Type B pancreatic cell (in vitro differentiated cells): ENCODE measurements at regions not wholly inside any gene's neighbourhood (a gene's known extent, or its start where the extent isn't known, plus 50 kb on each side); places are given as distances from the start of the nearest gene placed in this dataset.

Experiments
- DNase-seq: peaks from one replicate; pipeline ENCODE4 v3.0.0; 2021; ENCODE audit warnings: mixed read lengths; ENCODE audit not compliant: unreplicated experiment; ENCODE audit errors: extremely low spot score
- H3K27ac Mint-ChIP-seq: 2 replicates; pipeline ENCODE4 v1.8.0; 2021; ENCODE audit warnings: mild to moderate bottlenecking, mixed read lengths
- H3K27me3 Mint-ChIP-seq: 2 replicates; pipeline ENCODE4 v1.8.0; 2021; ENCODE audit warnings: mixed read lengths
- H3K36me3 Mint-ChIP-seq: 2 replicates; pipeline ENCODE4 v1.8.0; 2021; ENCODE audit warnings: mixed read lengths
- H3K4me1 Mint-ChIP-seq: one replicate; pipeline ENCODE4 v1.8.0; 2021; ENCODE audit warnings: mixed read lengths; ENCODE audit not compliant: unreplicated experiment
- H3K4me3 Mint-ChIP-seq: 2 replicates; pipeline ENCODE4 v1.8.0; 2021; ENCODE audit warnings: mild to moderate bottlenecking, mixed read lengths
- H3K9me3 Mint-ChIP-seq: 2 replicates; pipeline ENCODE4 v1.8.0; 2021; ENCODE audit warnings: mixed read lengths
- TF ChIP-seq, protein P1 (sequence below): fragments of 200-600 bp; sonication (generic); conservative IDR thresholded peaks from 2 replicates; pipeline ENCODE4 v1.5.0; 2021; ENCODE audit warnings: antibody characterized with exemption, mild to moderate bottlenecking

GRCh38 chr3:10669490-10670048 lies 146.5 kb upstream of the SLC6A11 start:
- H3K4me3 Mint-ChIP-seq, result no peak overlapping the region
- no peak overlapping the region for H3K27ac Mint-ChIP-seq
- no peaks in the 10 kb centered on the region for H3K4me1 Mint-ChIP-seq
- TF ChIP-seq, protein P1, sequence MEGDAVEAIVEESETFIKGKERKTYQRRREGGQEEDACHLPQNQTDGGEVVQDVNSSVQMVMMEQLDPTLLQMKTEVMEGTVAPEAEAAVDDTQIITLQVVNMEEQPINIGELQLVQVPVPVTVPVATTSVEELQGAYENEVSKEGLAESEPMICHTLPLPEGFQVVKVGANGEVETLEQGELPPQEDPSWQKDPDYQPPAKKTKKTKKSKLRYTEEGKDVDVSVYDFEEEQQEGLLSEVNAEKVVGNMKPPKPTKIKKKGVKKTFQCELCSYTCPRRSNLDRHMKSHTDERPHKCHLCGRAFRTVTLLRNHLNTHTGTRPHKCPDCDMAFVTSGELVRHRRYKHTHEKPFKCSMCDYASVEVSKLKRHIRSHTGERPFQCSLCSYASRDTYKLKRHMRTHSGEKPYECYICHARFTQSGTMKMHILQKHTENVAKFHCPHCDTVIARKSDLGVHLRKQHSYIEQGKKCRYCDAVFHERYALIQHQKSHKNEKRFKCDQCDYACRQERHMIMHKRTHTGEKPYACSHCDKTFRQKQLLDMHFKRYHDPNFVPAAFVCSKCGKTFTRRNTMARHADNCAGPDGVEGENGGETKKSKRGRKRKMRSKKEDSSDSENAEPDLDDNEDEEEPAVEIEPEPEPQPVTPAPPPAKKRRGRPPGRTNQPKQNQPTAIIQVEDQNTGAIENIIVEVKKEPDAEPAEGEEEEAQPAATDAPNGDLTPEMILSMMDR, result no peak
- H3K9me3 Mint-ChIP-seq, result no peaks in the 10 kb centered on the region
- DNase-seq, result no peak
- H3K27me3 Mint-ChIP-seq, result peaks cover 36% of the 10 kb centered on the region
- no peaks in the 10 kb centered on the region for H3K36me3 Mint-ChIP-seq

GRCh38 chr3:10672422-10672821 lies 143.6 kb upstream of the SLC6A11 start:
- H3K9me3 Mint-ChIP-seq, result no peaks in the 10 kb centered on the region
- H3K4me1 Mint-ChIP-seq, result no peaks in the 10 kb centered on the region
- no peaks in the 10 kb centered on the region for H3K36me3 Mint-ChIP-seq
- peaks cover 31% of the 10 kb centered on the region for H3K27me3 Mint-ChIP-seq
- no peak overlapping the region for H3K4me3 Mint-ChIP-seq
- TF ChIP-seq, protein P1, result no peak
- no peak overlapping the region for H3K27ac Mint-ChIP-seq
- DNase-seq, result no peak

DNA sequence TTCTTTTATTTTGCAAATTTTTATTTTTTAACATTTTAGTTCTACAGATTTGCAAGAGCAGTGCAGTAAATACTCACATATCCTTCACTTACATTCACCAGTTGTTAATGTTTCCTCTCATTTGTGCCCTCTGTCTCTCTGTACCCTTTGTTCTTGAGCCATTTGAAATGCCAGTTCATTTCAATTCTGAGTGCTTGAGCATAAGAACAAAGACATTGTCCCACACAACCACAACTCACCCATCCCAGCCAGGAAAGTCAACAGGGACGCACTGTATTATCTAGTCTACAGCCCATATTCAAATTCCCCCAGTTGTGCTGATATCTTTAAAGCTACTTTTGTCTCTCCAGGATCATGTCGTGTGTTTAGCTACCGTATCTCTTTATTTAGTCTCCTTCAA lies 141.4 kb upstream of the SLC6A11 start:
- DNase-seq, result no peak
- TF ChIP-seq, protein P1, result no peak
- Mint-ChIP-seq H3K9me3 (no peaks in the 10 kb centered on the region), H3K27me3 (peaks cover 27% of the 10 kb centered on the region), H3K4me1 (no peaks in the 10 kb centered on the region), H3K4me3 (no peak overlapping the region), H3K27ac (no peak overlapping the region), H3K36me3 (no peaks in the 10 kb centered on the region)

DNA sequence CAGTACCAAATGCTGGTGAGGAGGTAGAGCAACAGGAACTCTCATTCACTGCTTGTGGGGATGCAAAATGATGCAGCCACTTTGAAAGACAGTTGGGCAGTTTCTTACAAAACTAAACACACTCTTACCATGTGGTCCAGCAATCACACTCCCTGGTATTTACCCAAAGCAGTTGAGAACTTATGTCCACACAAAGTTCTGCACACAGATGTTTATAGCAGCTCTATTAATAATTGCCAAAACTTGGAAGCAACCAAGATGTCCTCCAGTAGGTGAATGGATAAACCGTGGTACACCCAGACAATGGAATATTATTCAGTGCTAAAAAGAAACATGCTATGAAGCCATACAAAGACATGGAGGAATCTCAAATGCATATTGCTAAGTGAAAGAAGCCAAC lies 139.1 kb upstream of the SLC6A11 start:
- no peak overlapping the region for H3K27ac Mint-ChIP-seq
- TF ChIP-seq, protein P1, result no peak
- no peaks in the 10 kb centered on the region for H3K9me3 Mint-ChIP-seq
- no peaks in the 10 kb centered on the region for H3K4me1 Mint-ChIP-seq
- H3K4me3 Mint-ChIP-seq, result no peak overlapping the region
- H3K36me3 Mint-ChIP-seq, result no peaks in the 10 kb centered on the region
- DNase-seq, result no peak
- peaks cover 21% of the 10 kb centered on the region for H3K27me3 Mint-ChIP-seq

DNA sequence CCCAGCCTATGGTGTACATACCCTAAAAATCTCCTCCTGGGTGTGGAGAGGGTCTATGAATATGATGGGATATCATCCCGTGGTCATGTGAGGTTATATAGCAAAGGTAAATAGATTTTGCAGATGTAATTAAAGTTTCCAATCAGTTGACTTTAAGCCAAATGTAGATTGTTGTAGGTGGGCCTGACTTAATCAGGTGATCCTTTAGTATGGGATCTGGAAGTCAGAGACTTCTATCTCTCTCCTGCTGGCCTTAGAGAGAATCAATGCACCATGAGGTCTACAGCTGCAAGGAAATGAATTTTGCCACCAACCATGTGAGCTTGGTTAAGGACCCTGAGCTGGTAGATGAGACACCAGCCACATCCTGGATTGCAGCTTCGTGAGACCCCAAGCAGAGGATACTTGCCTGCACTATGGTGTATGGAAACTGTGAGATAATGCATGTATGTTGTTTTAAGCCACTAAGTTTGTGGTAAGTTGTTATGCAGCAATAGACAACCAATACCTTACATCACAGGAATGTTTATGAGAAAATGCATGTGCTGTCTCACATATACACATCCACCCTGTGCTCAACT lies 137.1 kb upstream of the SLC6A11 start:
- Mint-ChIP-seq H3K4me1 (no peaks in the 10 kb centered on the region), H3K36me3 (no peaks in the 10 kb centered on the region), H3K4me3 (no peak overlapping the region), H3K27me3 (peaks cover 21% of the 10 kb centered on the region), H3K27ac (no peak overlapping the region), H3K9me3 (no peaks in the 10 kb centered on the region)
- TF ChIP-seq, protein P1, result no peak
- no peak for DNase-seq
